Fibroblast of lung (primary cell): ENCODE measurements at regions not wholly inside any gene's neighbourhood (a gene's known extent, or its start where the extent isn't known, plus 50 kb on each side); places are given as distances from the start of the nearest gene placed in this dataset.

ENCODE experiments used
- DNase-seq, 2 donors: peaks; one replicate each; pipeline versions ENCODE4 v3.0.0 to v3.0.0-alpha.2; 2010; ENCODE audit warnings: low read depth in 2 of 2
- H2AFZ ChIP-seq: 2 replicates; pipeline ENCODE4 v1.5.1; 2012; ENCODE audit warnings: low read length, control low read depth, inconsistent platforms
- H3K27ac ChIP-seq: 2 replicates; pipeline ENCODE4 v1.5.1; 2011; ENCODE audit warnings: low read length, control low read depth; ENCODE audit not compliant: insufficient read depth
- H3K27me3 ChIP-seq: 2 replicates; pipeline ENCODE4 v1.5.1; 2011; ENCODE audit warnings: mild to moderate bottlenecking, low read length; ENCODE audit not compliant: control insufficient read depth, insufficient read depth
- H3K36me3 ChIP-seq: 2 replicates; pipeline ENCODE4 v1.5.1; 2011; ENCODE audit warnings: low read length; ENCODE audit not compliant: control insufficient read depth, insufficient read depth
- H3K4me1 ChIP-seq: 2 replicates; pipeline ENCODE4 v1.5.1; 2011; ENCODE audit warnings: low read length; ENCODE audit not compliant: control insufficient read depth, insufficient read depth; ENCODE audit errors: extremely low read depth
- H3K4me2 ChIP-seq: 2 replicates; pipeline ENCODE4 v1.5.1; 2011; ENCODE audit warnings: low read length, control low read depth; ENCODE audit not compliant: insufficient read depth; ENCODE audit errors: extremely low read depth
- H3K4me3 ChIP-seq, 4 experiments: fragments of 200-600 bp in 1 of 4; sonication (generic) in 1 of 4; replicated peaks in 1 of 4; 2 replicates each; pipeline ENCODE4 v1.5.1; 2011 to 2016; ENCODE audit warnings: low read length in 4 of 4, low read depth in 3 of 4, mild to moderate bottlenecking in 3 of 4, control low read depth in 2 of 4, inconsistent platforms in 1 of 4, mixed read lengths in 1 of 4; ENCODE audit not compliant: insufficient read depth in 1 of 4; ENCODE audit errors: control extremely low read depth in 1 of 4
- H3K79me2 ChIP-seq: 2 replicates; pipeline ENCODE4 v1.5.1; 2012; ENCODE audit warnings: mild to moderate bottlenecking, low read length, inconsistent platforms; ENCODE audit not compliant: control insufficient read depth, insufficient read depth
- H3K9ac ChIP-seq: 2 replicates; pipeline ENCODE4 v1.5.1; 2011; ENCODE audit warnings: mild to moderate bottlenecking, low read length, control low read depth; ENCODE audit not compliant: insufficient read depth
- H3K9me3 ChIP-seq: 2 replicates; pipeline ENCODE4 v1.5.1; 2012; ENCODE audit warnings: low read depth, low read length; ENCODE audit not compliant: control insufficient read depth, insufficient read depth
- H4K20me1 ChIP-seq: 2 replicates; pipeline ENCODE4 v1.5.1; 2011; ENCODE audit warnings: low read length; ENCODE audit not compliant: control insufficient read depth, insufficient read depth; ENCODE audit errors: extremely low read depth
- CTCF ChIP-seq, 2 donors: IDR thresholded peaks in 1 of 2; conservative IDR thresholded peaks in 1 of 2; 1 replicate in 1 of 2; 2 replicates in 1 of 2; pipeline ENCODE4 v1.5.1; 2011 to 2012; ENCODE audit warnings: low read length in 2 of 2, control low read depth in 1 of 2, inconsistent platforms in 1 of 2, low read depth in 1 of 2, mild to moderate bottlenecking in 1 of 2
- EZH2 ChIP-seq: IDR thresholded peaks from 2 replicates; pipeline ENCODE4 v1.5.1; 2012; ENCODE audit warnings: low read length, control low read depth, mild to moderate bottlenecking; ENCODE audit errors: missing control alignments

GRCh38 chr7:17472518-17472917 lies 174.1 kb downstream of the AHR start:
- Histone ChIP-seq H3K79me2 (no peaks in the 10 kb centered on the region), H2AFZ (no peak overlapping the region), H3K4me2 (no peak overlapping the region), H3K36me3 (no peaks in the 10 kb centered on the region), H4K20me1 (no peaks in the 10 kb centered on the region), H3K27me3 (no peaks in the 10 kb centered on the region), H3K4me1 (no peaks in the 10 kb centered on the region), H3K27ac (no peak overlapping the region), H3K9me3 (no peaks in the 10 kb centered on the region), H3K4me3 (no peak overlapping the region), H3K9ac (no peak overlapping the region)
- no peak for DNase-seq
- no peak for TF ChIP-seq EZH2
- no peak for TF ChIP-seq CTCF (conservative IDR thresholded peaks at IDR 0.05 in 1 of 2, IDR thresholded peaks at IDR 0.05 in 1 of 2; ENCODE audit: low read depth in 1 of 2, low read length in 2 of 2)

- Histone ChIP-seq H3K79me2 (no peaks in the 10 kb centered on the region), H3K9ac (no peak overlapping the region), H3K4me2 (no peak overlapping the region), H3K27ac (no peak overlapping the region), H3K9me3 (no peaks in the 10 kb centered on the region), H4K20me1 (no peaks in the 10 kb centered on the region), H3K4me3 (no peak overlapping the region), H3K27me3 (no peaks in the 10 kb centered on the region), H2AFZ (no peak overlapping the region), H3K4me1 (no peaks in the 10 kb centered on the region), H3K36me3 (no peaks in the 10 kb centered on the region)
- TF ChIP-seq CTCF (conservative IDR thresholded peaks at IDR 0.05 in 1 of 2, IDR thresholded peaks at IDR 0.05 in 1 of 2; ENCODE audit: low read depth in 1 of 2, low read length in 2 of 2): no peak
- no peak for TF ChIP-seq EZH2
- no peak for DNase-seq
These were observed 174.5 kb downstream of the AHR start for GRCh38 chr7:17472939-17473338.

DNA sequence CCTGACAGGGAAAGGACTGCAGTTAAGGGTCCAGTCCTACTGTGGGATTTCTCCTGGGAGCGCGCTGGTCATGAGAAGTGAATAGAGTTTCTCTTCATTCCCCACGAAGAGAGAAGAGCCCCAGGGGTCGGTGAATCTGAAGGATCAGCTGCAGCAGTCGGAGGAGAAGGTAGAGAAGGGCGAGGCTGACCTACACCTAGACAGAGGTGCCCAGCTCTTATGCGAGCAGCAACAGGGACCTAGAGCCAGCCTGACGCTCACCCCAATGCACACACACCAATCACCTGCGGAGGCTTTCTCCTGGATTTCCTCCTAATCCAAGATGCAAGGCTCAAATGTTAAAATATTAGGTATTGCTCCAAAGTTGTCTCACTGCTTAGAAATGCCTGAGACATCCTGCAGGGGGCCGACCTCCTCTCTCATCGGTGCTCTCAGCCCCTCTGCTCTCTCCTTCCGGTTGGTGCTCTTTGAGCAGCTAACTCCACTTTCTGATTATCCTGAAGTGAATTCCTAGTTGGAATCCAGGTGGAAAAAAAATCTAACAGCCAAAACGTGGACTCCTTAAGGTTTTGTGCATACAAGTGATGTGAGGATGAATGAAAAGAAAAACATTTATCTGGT lies 176.4 kb downstream of the AHR start:
- no peaks in the 10 kb centered on the region for H4K20me1 ChIP-seq
- H3K79me2 ChIP-seq: no peaks in the 10 kb centered on the region
- H3K9me3 ChIP-seq: no peaks in the 10 kb centered on the region
- no peak overlapping the region for H3K9ac ChIP-seq
- no peaks in the 10 kb centered on the region for H3K36me3 ChIP-seq
- H3K4me3 ChIP-seq: no peak overlapping the region
- H3K4me1 ChIP-seq: no peaks in the 10 kb centered on the region
- peak in 1 of 2 donors; percentile 17 for TF ChIP-seq CTCF (conservative IDR thresholded peaks at IDR 0.05 in 1 of 2, IDR thresholded peaks at IDR 0.05 in 1 of 2; ENCODE audit: low read depth in 1 of 2, low read length in 2 of 2)
- no peak for TF ChIP-seq EZH2
- no peak for DNase-seq
- H3K27me3 ChIP-seq: no peaks in the 10 kb centered on the region
- H3K4me2 ChIP-seq: no peak overlapping the region
- no peak overlapping the region for H2AFZ ChIP-seq
- no peak overlapping the region for H3K27ac ChIP-seq
